ENCODE measurements at regions not wholly inside any gene's neighbourhood (a gene's known extent, or its start where the extent isn't known, plus 50 kb on each side); places are given as distances from the start of the nearest gene placed in this dataset.
"Not testable (repeated sequence)": the region's sequence is repeated elsewhere in the genome, so short reads cannot be mapped to it uniquely, and the experiment has no call there.

- Histone ChIP-seq H3K9me3 (ENCODE audit: low read length) (no peaks in the 10 kb centered on the region), H2AFZ (ENCODE audit: low read depth, low read length) (no peak overlapping the region), H3K36me3 (ENCODE audit: insufficient read depth, low read length) (no peaks in the 10 kb centered on the region), H3K27me3 (ENCODE audit: insufficient read depth, low read length) (no peaks in the 10 kb centered on the region), H3K4me3 (ENCODE audit: low read length) (no peak overlapping the region), H3K4me1 (ENCODE audit: insufficient read depth, low read length) (no peaks in the 10 kb centered on the region)
Measured at GRCh38 chr6:67735623-67736022, 899.5 kb upstream of the ADGRB3 start.

GRCh38 chr6:67722861-67723261 lies 912.2 kb upstream of the ADGRB3 start:
- no peak overlapping the region for H3K4me3 ChIP-seq (ENCODE audit: low read length)
- H3K9me3 ChIP-seq (ENCODE audit: low read length), result no peaks in the 10 kb centered on the region
- H3K4me1 ChIP-seq (ENCODE audit: insufficient read depth, low read length), result peaks cover 3% of the 10 kb centered on the region
- H3K36me3 ChIP-seq (ENCODE audit: insufficient read depth, low read length), result no peaks in the 10 kb centered on the region
- no peaks in the 10 kb centered on the region for H3K27me3 ChIP-seq (ENCODE audit: insufficient read depth, low read length)
- H2AFZ ChIP-seq (ENCODE audit: low read depth, low read length), result no peak overlapping the region

GRCh38 chr6:67717281-67717680 lies 917.8 kb upstream of the ADGRB3 start:
- H2AFZ ChIP-seq (ENCODE audit: low read depth, low read length), result no peak overlapping the region
- no peaks in the 10 kb centered on the region for H3K36me3 ChIP-seq (ENCODE audit: insufficient read depth, low read length)
- H3K4me1 ChIP-seq (ENCODE audit: insufficient read depth, low read length), result peaks cover 3% of the 10 kb centered on the region
- H3K27me3 ChIP-seq (ENCODE audit: insufficient read depth, low read length), result no peaks in the 10 kb centered on the region
- H3K9me3 ChIP-seq (ENCODE audit: low read length), result no peaks in the 10 kb centered on the region
- no peak overlapping the region for H3K4me3 ChIP-seq (ENCODE audit: low read length)

GRCh38 chr6:67706388-67706787 lies 928.7 kb upstream of the ADGRB3 start:
- H3K27me3 ChIP-seq (ENCODE audit: insufficient read depth, low read length), result no peaks in the 10 kb centered on the region
- no peaks in the 10 kb centered on the region for H3K4me1 ChIP-seq (ENCODE audit: insufficient read depth, low read length)
- no peak overlapping the region for H3K4me3 ChIP-seq (ENCODE audit: low read length)
- H3K36me3 ChIP-seq (ENCODE audit: insufficient read depth, low read length), result no peaks in the 10 kb centered on the region
- no peak overlapping the region for H2AFZ ChIP-seq (ENCODE audit: low read depth, low read length)
- no peaks in the 10 kb centered on the region for H3K9me3 ChIP-seq (ENCODE audit: low read length)

GRCh38 chr6:67698534-67698933 lies 936.5 kb upstream of the ADGRB3 start:
- H3K4me1 ChIP-seq (ENCODE audit: insufficient read depth, low read length), result no peaks in the 10 kb centered on the region
- H3K9me3 ChIP-seq (ENCODE audit: low read length), result no peaks in the 10 kb centered on the region
- no peaks in the 10 kb centered on the region for H3K27me3 ChIP-seq (ENCODE audit: insufficient read depth, low read length)
- no peak overlapping the region for H2AFZ ChIP-seq (ENCODE audit: low read depth, low read length)
- no peaks in the 10 kb centered on the region for H3K36me3 ChIP-seq (ENCODE audit: insufficient read depth, low read length)
- H3K4me3 ChIP-seq (ENCODE audit: low read length), result no peak overlapping the region

GRCh38 chr6:67694127-67694526 lies 941.0 kb upstream of the ADGRB3 start:
- Histone ChIP-seq H3K36me3 (ENCODE audit: insufficient read depth, low read length) (no peaks in the 10 kb centered on the region), H3K9me3 (ENCODE audit: low read length) (no peaks in the 10 kb centered on the region), H3K4me3 (ENCODE audit: low read length) (no peak overlapping the region), H2AFZ (ENCODE audit: low read depth, low read length) (no peak overlapping the region), H3K27me3 (ENCODE audit: insufficient read depth, low read length) (no peaks in the 10 kb centered on the region), H3K4me1 (ENCODE audit: insufficient read depth, low read length) (peaks cover 2% of the 10 kb centered on the region)

- Histone ChIP-seq H3K4me1 (ENCODE audit: insufficient read depth, low read length) (peaks cover 4% of the 10 kb centered on the region), H3K4me3 (ENCODE audit: low read length) (no peak overlapping the region), H2AFZ (ENCODE audit: low read depth, low read length) (peak overlapping the region; percentile 82), H3K27me3 (ENCODE audit: insufficient read depth, low read length) (no peaks in the 10 kb centered on the region), H3K36me3 (ENCODE audit: insufficient read depth, low read length) (no peaks in the 10 kb centered on the region), H3K9me3 (ENCODE audit: low read length) (no peaks in the 10 kb centered on the region)
Measured at GRCh38 chr6:67689329-67689728, 945.8 kb upstream of the ADGRB3 start.

- Histone ChIP-seq H3K9me3 (ENCODE audit: low read length) (no peaks in the 10 kb centered on the region), H3K36me3 (ENCODE audit: insufficient read depth, low read length) (no peaks in the 10 kb centered on the region), H3K4me1 (ENCODE audit: insufficient read depth, low read length) (peaks cover 4% of the 10 kb centered on the region), H3K4me3 (ENCODE audit: low read length) (no peak overlapping the region), H3K27me3 (ENCODE audit: insufficient read depth, low read length) (no peaks in the 10 kb centered on the region), H2AFZ (ENCODE audit: low read depth, low read length) (no peak overlapping the region)
Measured at GRCh38 chr6:67687396-67687795, 947.7 kb upstream of the ADGRB3 start.

- H3K9me3 ChIP-seq (ENCODE audit: low read length); H3K4me1 ChIP-seq (ENCODE audit: insufficient read depth, low read length); H3K36me3 ChIP-seq (ENCODE audit: insufficient read depth, low read length); H3K27me3 ChIP-seq (ENCODE audit: insufficient read depth, low read length); H2AFZ ChIP-seq (ENCODE audit: low read depth, low read length); H3K4me3 ChIP-seq (ENCODE audit: low read length): not testable (repeated sequence)
Measured at GRCh38 chr6:67686225-67686624, 948.9 kb upstream of the ADGRB3 start.

- Histone ChIP-seq H3K27me3 (ENCODE audit: insufficient read depth, low read length) (no peaks in the 10 kb centered on the region), H3K9me3 (ENCODE audit: low read length) (no peaks in the 10 kb centered on the region), H3K4me3 (ENCODE audit: low read length) (no peak overlapping the region), H2AFZ (ENCODE audit: low read depth, low read length) (no peak overlapping the region), H3K4me1 (ENCODE audit: insufficient read depth, low read length) (no peaks in the 10 kb centered on the region), H3K36me3 (ENCODE audit: insufficient read depth, low read length) (no peaks in the 10 kb centered on the region)
Measured at GRCh38 chr6:67683960-67684359, 951.1 kb upstream of the ADGRB3 start.

GRCh38 chr6:67680297-67680932 lies 954.7 kb upstream of the ADGRB3 start:
- no peak overlapping the region for H3K4me3 ChIP-seq (ENCODE audit: low read length)
- no peaks in the 10 kb centered on the region for H3K36me3 ChIP-seq (ENCODE audit: insufficient read depth, low read length)
- no peak overlapping the region for H2AFZ ChIP-seq (ENCODE audit: low read depth, low read length)
- H3K4me1 ChIP-seq (ENCODE audit: insufficient read depth, low read length), result no peaks in the 10 kb centered on the region
- H3K9me3 ChIP-seq (ENCODE audit: low read length), result no peaks in the 10 kb centered on the region
- H3K27me3 ChIP-seq (ENCODE audit: insufficient read depth, low read length), result no peaks in the 10 kb centered on the region

GRCh38 chr6:67679566-67680296 lies 955.4 kb upstream of the ADGRB3 start:
- no peaks in the 10 kb centered on the region for H3K36me3 ChIP-seq (ENCODE audit: insufficient read depth, low read length)
- peaks cover 3% of the 10 kb centered on the region for H3K9me3 ChIP-seq (ENCODE audit: low read length)
- H3K4me1 ChIP-seq (ENCODE audit: insufficient read depth, low read length), result no peaks in the 10 kb centered on the region
- no peak overlapping the region for H3K4me3 ChIP-seq (ENCODE audit: low read length)
- H3K27me3 ChIP-seq (ENCODE audit: insufficient read depth, low read length), result no peaks in the 10 kb centered on the region
- H2AFZ ChIP-seq (ENCODE audit: low read depth, low read length), result no peak overlapping the region

- Histone ChIP-seq H3K9me3 (ENCODE audit: low read length) (peaks cover 6% of the 10 kb centered on the region), H3K27me3 (ENCODE audit: insufficient read depth, low read length) (no peaks in the 10 kb centered on the region), H3K36me3 (ENCODE audit: insufficient read depth, low read length) (no peaks in the 10 kb centered on the region), H3K4me3 (ENCODE audit: low read length) (no peak overlapping the region), H3K4me1 (ENCODE audit: insufficient read depth, low read length) (no peaks in the 10 kb centered on the region), H2AFZ (ENCODE audit: low read depth, low read length) (no peak overlapping the region)
Measured at GRCh38 chr6:67676892-67677291, 958.2 kb upstream of the ADGRB3 start.
